HCT116 (cell line): ENCODE measurements at regions not wholly inside any gene's neighbourhood (a gene's known extent, or its start where the extent isn't known, plus 50 kb on each side); places are given as distances from the start of the nearest gene placed in this dataset.

Experiments used
- ATAC-seq: fragments of 200-7000 bp; cut with Tn5 transposase; 2 replicates; pipeline ENCODE4 v1.9.1; 2020; ENCODE audit warnings: mild to moderate bottlenecking, moderate library complexity
- BruUV-seq: library from RNA; stranded (reverse); fragments of 400-500 nt; replicated peaks from 2 replicates; lab custom pipeline; 2021; lab: Mats Ljungman, UMichigan
- CTCF ChIA-PET: fragments of 300-600 bp; sonication (Branson Sonifier 250); formaldehyde crosslinking; loops from one replicate; lab custom pipeline; 2021; ENCODE audit warnings: antibody characterized with exemption; lab: Charles Lee
- POLR2A ChIA-PET: fragments of 300-600, 350-600 bp; sonication (Branson Sonifier 250); formaldehyde crosslinking; loops from one replicate; lab custom pipeline; 2021; ENCODE audit warnings: antibody characterized with exemption; lab: Charles Lee
- RAD21 ChIA-PET, 2 experiments: fragments of 300-600 bp; sonication (Branson Sonifier 250); formaldehyde crosslinking; loops; one replicate each; lab custom pipeline; 2023; ENCODE audit warnings: low total read pairs in 2 of 2; ENCODE audit not compliant: uncharacterized antibody in 2 of 2, unreplicated experiment in 2 of 2, low non-redundant PET in 1 of 2; lab: Charles Lee
- DNase-seq: peaks from one replicate; pipeline ENCODE4 v3.0.0-alpha.2; 2010; ENCODE audit warnings: low read depth, low spot score
- H2AFZ ChIP-seq: fragments of 200-600 bp; shearing (Covaris generic), sonication (generic); 2 replicates; pipeline ENCODE4 v1.6.1; 2017; ENCODE audit warnings: low read depth, mixed run types, mixed read lengths, antibody characterized with exemption, low read length; ENCODE audit not compliant: poor library complexity, severe bottlenecking
- H3K27ac ChIP-seq: 2 replicates; pipeline ENCODE4 v1.5.1; 2012; ENCODE audit warnings: low read depth, low read length
- H3K27me3 ChIP-seq: fragments of 200-600 bp; sonication (generic); 2 replicates; pipeline ENCODE4 v1.6.1; 2016; ENCODE audit warnings: mixed run types, low read length, mixed read lengths; ENCODE audit not compliant: insufficient read depth
- H3K36me3 ChIP-seq, 2 experiments: fragments of 200-500 bp in 1 of 2; fragments of 200-600 bp in 1 of 2; sonication (Bioruptor generic) in 1 of 2; sonication (generic) in 1 of 2; 2 replicates each; pipeline versions ENCODE4 v1.5.1 to v1.6.1; 2014 to 2016; ENCODE audit warnings: low read length in 2 of 2, inconsistent platforms in 1 of 2, mixed read lengths in 1 of 2, mixed run types in 1 of 2; ENCODE audit not compliant: insufficient read depth in 2 of 2, control insufficient read depth in 1 of 2
- H3K4me1 ChIP-seq, 2 experiments: fragments of 200-600 bp in 1 of 2; sonication (generic) in 1 of 2; 2 replicates each; pipeline versions ENCODE4 v1.5.1 to v1.6.1; 2012 to 2017; ENCODE audit warnings: low read length in 2 of 2, inconsistent platforms in 1 of 2, mild to moderate bottlenecking in 1 of 2, mixed read lengths in 1 of 2, mixed run types in 1 of 2, moderate library complexity in 1 of 2; ENCODE audit not compliant: insufficient read depth in 2 of 2, control insufficient read depth in 1 of 2
- H3K4me2 ChIP-seq: fragments of 200-600 bp; sonication (generic); 2 replicates; pipeline ENCODE4 v1.6.1; 2017; ENCODE audit warnings: mixed run types, low read length, mixed read lengths
- H3K4me3 ChIP-seq, 2 experiments: fragments of 200-600 bp in 1 of 2; sonication (generic) in 1 of 2; replicated peaks in 1 of 2; 2 replicates each; pipeline ENCODE4 v1.5.1; 2011 to 2016; ENCODE audit warnings: low read length in 2 of 2, control low read depth in 1 of 2, low read depth in 1 of 2, mild to moderate bottlenecking in 1 of 2, mixed read lengths in 1 of 2, mixed run types in 1 of 2
- H3K79me2 ChIP-seq: fragments of 200-600 bp; sonication (generic); 2 replicates; pipeline ENCODE4 v1.6.1; 2017; ENCODE audit warnings: mild to moderate bottlenecking, mixed run types, low read length, moderate library complexity, mixed read lengths; ENCODE audit not compliant: insufficient read depth
- H3K9ac ChIP-seq: fragments of 200-600 bp; sonication (generic); 2 replicates; pipeline ENCODE4 v1.6.1; 2016; ENCODE audit warnings: low read length, mixed read lengths
- H3K9me2 ChIP-seq: fragments of 200-600 bp; sonication (generic), shearing (Covaris generic); 2 replicates; pipeline ENCODE4 v1.6.1; 2017; ENCODE audit warnings: mixed run types, mild to moderate bottlenecking, moderate library complexity; ENCODE audit not compliant: insufficient read depth
- H3K9me3 ChIP-seq, 2 experiments: fragments of 200-500 bp in 1 of 2; fragments of 200-600 bp in 1 of 2; sonication (Bioruptor generic) in 1 of 2; sonication (generic) in 1 of 2; 2 replicates each; pipeline ENCODE4 v1.6.1; 2014 to 2017; ENCODE audit warnings: low read length in 2 of 2, mixed read lengths in 2 of 2, inconsistent platforms in 1 of 2, low read depth in 1 of 2, mild to moderate bottlenecking in 1 of 2, mixed run types in 1 of 2, moderate library complexity in 1 of 2; ENCODE audit not compliant: control insufficient read depth in 1 of 2, insufficient read depth in 1 of 2
- H4K20me1 ChIP-seq: fragments of 200-600 bp; sonication (generic), shearing (Covaris generic); 2 replicates; pipeline ENCODE4 v1.6.1; 2017; ENCODE audit warnings: mixed run types, mild to moderate bottlenecking, moderate library complexity; ENCODE audit not compliant: insufficient read depth
- CBX3 ChIP-seq: IDR thresholded peaks from 2 replicates; pipeline ENCODE4 v1.6.1; 2012; ENCODE audit warnings: low read depth
- CEBPB ChIP-seq: IDR thresholded peaks from 2 replicates; pipeline ENCODE4 v1.6.1; 2012; ENCODE audit warnings: low read depth
- EGR1 ChIP-seq: IDR thresholded peaks from 2 replicates; pipeline ENCODE4 v1.6.1; 2012; ENCODE audit warnings: low read depth
- EZH2 ChIP-seq: fragments of 200-600 bp; sonication (generic); IDR thresholded peaks from 2 replicates; pipeline ENCODE4 v1.6.1; 2017; ENCODE audit warnings: antibody characterized with exemption, mixed run types
- EZH2phosphoT487 ChIP-seq: fragments of 200-600 bp; IDR thresholded peaks from 2 replicates; pipeline ENCODE4 v1.6.1; 2018; ENCODE audit warnings: antibody characterized with exemption, borderline replicate concordance
- FOSL1 ChIP-seq: IDR thresholded peaks from 2 replicates; pipeline ENCODE4 v1.6.1; 2012; ENCODE audit warnings: low read depth
- JUND ChIP-seq: IDR thresholded peaks from 2 replicates; pipeline ENCODE4 v1.6.1; 2012
- POLR2A ChIP-seq: IDR thresholded peaks from 2 replicates; pipeline ENCODE4 v1.7.0; 2011; ENCODE audit warnings: borderline replicate concordance; ENCODE audit not compliant: insufficient read depth, insufficient read length; ENCODE audit errors: extremely low read depth
- POLR2AphosphoS5 ChIP-seq: IDR thresholded peaks from 2 replicates; pipeline ENCODE4 v1.6.1; 2011; ENCODE audit warnings: mild to moderate bottlenecking, low read depth, low read length, moderate library complexity
- RAD21 ChIP-seq: IDR thresholded peaks from 2 replicates; pipeline ENCODE4 v1.6.1; 2012; ENCODE audit warnings: low read depth, mild to moderate bottlenecking
- SIN3A ChIP-seq: IDR thresholded peaks from 2 replicates; pipeline ENCODE4 v1.6.1; 2012; ENCODE audit warnings: low read depth
- SP1 ChIP-seq: IDR thresholded peaks from 2 replicates; pipeline ENCODE4 v1.6.1; 2012; ENCODE audit warnings: low read depth
- SRF ChIP-seq: IDR thresholded peaks from 2 replicates; pipeline ENCODE4 v1.6.1; 2012; ENCODE audit warnings: low read depth
- TCF7L2 ChIP-seq: IDR thresholded peaks from 2 replicates; pipeline ENCODE4 v1.7.0; 2011; ENCODE audit warnings: borderline replicate concordance, inconsistent platforms; ENCODE audit not compliant: insufficient read depth, insufficient read length; ENCODE audit errors: extremely low read depth
- YY1 ChIP-seq: IDR thresholded peaks from 2 replicates; pipeline ENCODE4 v1.6.1; 2011; ENCODE audit warnings: low read length, low read depth, moderate library complexity, mild to moderate bottlenecking; ENCODE audit not compliant: insufficient replicate concordance; ENCODE audit errors: extremely low read depth
- ZFX ChIP-seq: fragments of 450-650 bp; IDR thresholded peaks from 2 replicates; pipeline ENCODE4 v1.6.1; 2017
- ZNF274 ChIP-seq: fragments of 200-500 bp; sonication (Bioruptor generic); IDR thresholded peaks from 2 replicates; pipeline ENCODE4 v1.6.1; 2014; ENCODE audit warnings: mild to moderate bottlenecking, low read depth, low read length, inconsistent platforms
- intact Hi-C: fragments of 100-400 bp; cut with micrococcal nuclease; formaldehyde crosslinking; loops from 2 replicates; pipeline ENCODE4 v1.10.0; 2022
- TF ChIP-seq, protein P1 (sequence below): IDR thresholded peaks from 2 replicates; pipeline ENCODE4 v1.6.1; 2012
- TF ChIP-seq, protein P2 (sequence below): IDR thresholded peaks from 2 replicates; pipeline ENCODE4 v1.6.1; 2012; ENCODE audit warnings: low read depth
- TF ChIP-seq, protein P3 (sequence below): IDR thresholded peaks from 2 replicates; pipeline ENCODE4 v1.6.1; 2011; ENCODE audit warnings: mild to moderate bottlenecking, low read length, moderate library complexity; ENCODE audit not compliant: insufficient replicate concordance; ENCODE audit errors: extremely low read depth

DNA sequence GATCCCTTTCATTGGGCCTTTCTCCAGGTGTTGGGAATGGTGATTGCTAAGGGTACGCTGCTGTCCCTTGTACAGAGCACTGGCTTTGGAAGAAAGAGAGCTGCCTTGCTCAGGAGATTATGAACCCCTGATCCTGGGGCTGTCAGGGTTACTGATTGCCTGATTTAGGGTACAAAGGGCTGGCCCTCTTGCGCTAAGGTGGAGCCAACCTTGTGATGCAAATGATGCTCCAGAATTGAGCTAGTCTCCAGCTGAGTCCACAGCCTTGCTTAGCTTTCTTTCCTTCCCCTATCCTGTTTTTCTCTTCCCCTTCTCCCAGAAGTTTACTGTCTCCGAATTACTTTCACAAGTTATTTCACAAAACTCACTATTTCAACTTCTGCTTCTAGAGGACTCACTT is 334.7 kb downstream of the AMY1C start (continued):
- TF ChIP-seq YY1 (no peak), ZFX (no peak), ZNF274 (no peak), EGR1 (no peak), SP1 (no peak)
- TF ChIP-seq, protein P1, sequence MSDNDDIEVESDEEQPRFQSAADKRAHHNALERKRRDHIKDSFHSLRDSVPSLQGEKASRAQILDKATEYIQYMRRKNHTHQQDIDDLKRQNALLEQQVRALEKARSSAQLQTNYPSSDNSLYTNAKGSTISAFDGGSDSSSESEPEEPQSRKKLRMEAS = no peak
- TF ChIP-seq, protein P2, sequence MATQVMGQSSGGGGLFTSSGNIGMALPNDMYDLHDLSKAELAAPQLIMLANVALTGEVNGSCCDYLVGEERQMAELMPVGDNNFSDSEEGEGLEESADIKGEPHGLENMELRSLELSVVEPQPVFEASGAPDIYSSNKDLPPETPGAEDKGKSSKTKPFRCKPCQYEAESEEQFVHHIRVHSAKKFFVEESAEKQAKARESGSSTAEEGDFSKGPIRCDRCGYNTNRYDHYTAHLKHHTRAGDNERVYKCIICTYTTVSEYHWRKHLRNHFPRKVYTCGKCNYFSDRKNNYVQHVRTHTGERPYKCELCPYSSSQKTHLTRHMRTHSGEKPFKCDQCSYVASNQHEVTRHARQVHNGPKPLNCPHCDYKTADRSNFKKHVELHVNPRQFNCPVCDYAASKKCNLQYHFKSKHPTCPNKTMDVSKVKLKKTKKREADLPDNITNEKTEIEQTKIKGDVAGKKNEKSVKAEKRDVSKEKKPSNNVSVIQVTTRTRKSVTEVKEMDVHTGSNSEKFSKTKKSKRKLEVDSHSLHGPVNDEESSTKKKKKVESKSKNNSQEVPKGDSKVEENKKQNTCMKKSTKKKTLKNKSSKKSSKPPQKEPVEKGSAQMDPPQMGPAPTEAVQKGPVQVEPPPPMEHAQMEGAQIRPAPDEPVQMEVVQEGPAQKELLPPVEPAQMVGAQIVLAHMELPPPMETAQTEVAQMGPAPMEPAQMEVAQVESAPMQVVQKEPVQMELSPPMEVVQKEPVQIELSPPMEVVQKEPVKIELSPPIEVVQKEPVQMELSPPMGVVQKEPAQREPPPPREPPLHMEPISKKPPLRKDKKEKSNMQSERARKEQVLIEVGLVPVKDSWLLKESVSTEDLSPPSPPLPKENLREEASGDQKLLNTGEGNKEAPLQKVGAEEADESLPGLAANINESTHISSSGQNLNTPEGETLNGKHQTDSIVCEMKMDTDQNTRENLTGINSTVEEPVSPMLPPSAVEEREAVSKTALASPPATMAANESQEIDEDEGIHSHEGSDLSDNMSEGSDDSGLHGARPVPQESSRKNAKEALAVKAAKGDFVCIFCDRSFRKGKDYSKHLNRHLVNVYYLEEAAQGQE = no peak

DNA sequence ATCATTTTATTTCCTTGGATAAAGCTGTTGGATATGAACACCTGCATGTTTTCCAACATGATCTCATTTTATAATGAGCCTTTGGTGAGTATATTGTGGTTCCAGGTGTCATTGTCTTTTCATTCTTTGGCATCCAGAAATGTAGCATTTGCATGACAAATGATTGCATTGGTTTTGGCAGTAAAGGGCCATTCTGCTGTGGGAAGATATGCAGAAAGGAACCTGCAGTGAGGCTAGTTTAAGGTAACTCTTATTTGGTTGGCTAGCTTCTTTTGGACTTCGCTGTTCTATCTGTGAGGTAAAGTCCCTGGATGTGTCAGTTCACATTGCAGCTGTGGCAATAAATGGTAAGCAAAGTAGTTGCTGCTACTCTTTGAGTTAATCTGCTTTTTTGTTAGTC is 343.0 kb downstream of the AMY1C start:
- BruUV-seq = no TSS peak
- no peaks in the 10 kb centered on the region for H4K20me1 ChIP-seq

More for the DNA sequence above, 343.0 kb downstream of the AMY1C start:
- no peak overlapping the region for H2AFZ ChIP-seq
- RAD21 ChIA-PET = no interaction called here
- TF ChIP-seq EZH2 = no peak
- TF ChIP-seq ZFX = no peak
- no peak for TF ChIP-seq SRF
- TF ChIP-seq SIN3A = no peak
- TF ChIP-seq CBX3 = no peak
- no peak for TF ChIP-seq CEBPB
- TF ChIP-seq POLR2AphosphoS5 = no peak
- TF ChIP-seq SP1 = no peak
- no peak for TF ChIP-seq EZH2phosphoT487
- no peak for TF ChIP-seq RAD21
- no peak for TF ChIP-seq POLR2A
- no peak for TF ChIP-seq FOSL1
- TF ChIP-seq, protein P1 = no peak
- no peak for TF ChIP-seq YY1
- TF ChIP-seq, protein P3, sequence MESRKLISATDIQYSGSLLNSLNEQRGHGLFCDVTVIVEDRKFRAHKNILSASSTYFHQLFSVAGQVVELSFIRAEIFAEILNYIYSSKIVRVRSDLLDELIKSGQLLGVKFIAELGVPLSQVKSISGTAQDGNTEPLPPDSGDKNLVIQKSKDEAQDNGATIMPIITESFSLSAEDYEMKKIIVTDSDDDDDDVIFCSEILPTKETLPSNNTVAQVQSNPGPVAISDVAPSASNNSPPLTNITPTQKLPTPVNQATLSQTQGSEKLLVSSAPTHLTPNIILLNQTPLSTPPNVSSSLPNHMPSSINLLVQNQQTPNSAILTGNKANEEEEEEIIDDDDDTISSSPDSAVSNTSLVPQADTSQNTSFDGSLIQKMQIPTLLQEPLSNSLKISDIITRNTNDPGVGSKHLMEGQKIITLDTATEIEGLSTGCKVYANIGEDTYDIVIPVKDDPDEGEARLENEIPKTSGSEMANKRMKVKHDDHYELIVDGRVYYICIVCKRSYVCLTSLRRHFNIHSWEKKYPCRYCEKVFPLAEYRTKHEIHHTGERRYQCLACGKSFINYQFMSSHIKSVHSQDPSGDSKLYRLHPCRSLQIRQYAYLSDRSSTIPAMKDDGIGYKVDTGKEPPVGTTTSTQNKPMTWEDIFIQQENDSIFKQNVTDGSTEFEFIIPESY = no peak
- TF ChIP-seq TCF7L2 = no peak
- no peak for TF ChIP-seq JUND
- TF ChIP-seq, all 23 proteins: peak for 0
- H3K9me3 ChIP-seq = peaks cover 11 to 38% of the 10 kb centered on the region in 2 experiments; a peak in 2 of 4 replicates
- H3K36me3 ChIP-seq = no peaks in the 10 kb centered on the region
- H3K4me2 ChIP-seq = no peak overlapping the region
- H3K4me1 ChIP-seq = no peaks in the 10 kb centered on the region
- no peaks in the 10 kb centered on the region for H3K79me2 ChIP-seq
- no peaks in the 10 kb centered on the region for H3K9me2 ChIP-seq
- no peak overlapping the region for H3K9ac ChIP-seq
- ChIA-PET CTCF (no interaction called here), POLR2A (no interaction called here)
- H3K27me3 ChIP-seq = no peaks in the 10 kb centered on the region
- H3K27ac ChIP-seq = no peak overlapping the region
- intact Hi-C loops = no loop called here
- ATAC-seq (no peak), DNase-seq (no peak)
- no peak overlapping the region for H3K4me3 ChIP-seq
